ENCODE measurements at regions not wholly inside any gene's neighbourhood (a gene's known extent, or its start where the extent isn't known, plus 50 kb on each side); places are given as distances from the start of the nearest gene placed in this dataset.

DNA sequence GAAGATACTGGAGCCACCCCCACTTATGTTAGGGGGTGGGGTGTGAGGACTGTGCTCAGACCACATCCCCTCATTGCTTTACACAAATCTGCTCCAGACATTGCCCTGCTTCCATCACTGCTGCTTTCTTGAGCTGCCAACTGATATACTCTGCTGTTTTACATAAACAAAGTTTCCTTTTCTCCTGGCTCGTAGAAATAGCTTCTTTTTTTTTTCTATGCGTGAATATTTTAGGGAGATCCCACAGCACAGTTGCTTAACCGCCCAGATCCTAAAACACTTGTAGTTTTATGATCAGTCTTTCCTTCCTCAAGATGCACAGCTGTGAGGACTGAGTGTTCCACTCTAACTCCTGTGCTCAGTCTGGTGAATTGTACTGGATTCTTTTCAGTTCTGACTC lies 768.4 kb downstream of the PCDH18 start (continued):
- TF ChIP-seq, protein P1, sequence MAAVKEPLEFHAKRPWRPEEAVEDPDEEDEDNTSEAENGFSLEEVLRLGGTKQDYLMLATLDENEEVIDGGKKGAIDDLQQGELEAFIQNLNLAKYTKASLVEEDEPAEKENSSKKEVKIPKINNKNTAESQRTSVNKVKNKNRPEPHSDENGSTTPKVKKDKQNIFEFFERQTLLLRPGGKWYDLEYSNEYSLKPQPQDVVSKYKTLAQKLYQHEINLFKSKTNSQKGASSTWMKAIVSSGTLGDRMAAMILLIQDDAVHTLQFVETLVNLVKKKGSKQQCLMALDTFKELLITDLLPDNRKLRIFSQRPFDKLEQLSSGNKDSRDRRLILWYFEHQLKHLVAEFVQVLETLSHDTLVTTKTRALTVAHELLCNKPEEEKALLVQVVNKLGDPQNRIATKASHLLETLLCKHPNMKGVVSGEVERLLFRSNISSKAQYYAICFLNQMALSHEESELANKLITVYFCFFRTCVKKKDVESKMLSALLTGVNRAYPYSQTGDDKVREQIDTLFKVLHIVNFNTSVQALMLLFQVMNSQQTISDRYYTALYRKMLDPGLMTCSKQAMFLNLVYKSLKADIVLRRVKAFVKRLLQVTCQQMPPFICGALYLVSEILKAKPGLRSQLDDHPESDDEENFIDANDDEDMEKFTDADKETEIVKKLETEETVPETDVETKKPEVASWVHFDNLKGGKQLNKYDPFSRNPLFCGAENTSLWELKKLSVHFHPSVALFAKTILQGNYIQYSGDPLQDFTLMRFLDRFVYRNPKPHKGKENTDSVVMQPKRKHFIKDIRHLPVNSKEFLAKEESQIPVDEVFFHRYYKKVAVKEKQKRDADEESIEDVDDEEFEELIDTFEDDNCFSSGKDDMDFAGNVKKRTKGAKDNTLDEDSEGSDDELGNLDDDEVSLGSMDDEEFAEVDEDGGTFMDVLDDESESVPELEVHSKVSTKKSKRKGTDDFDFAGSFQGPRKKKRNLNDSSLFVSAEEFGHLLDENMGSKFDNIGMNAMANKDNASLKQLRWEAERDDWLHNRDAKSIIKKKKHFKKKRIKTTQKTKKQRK (IDR thresholded peaks at IDR 0.05; ENCODE audit: low read depth, low read length), result no peak
- TF ChIP-seq EZH2 (IDR thresholded peaks at IDR 0.05; ENCODE audit: borderline replicate concordance, control insufficient read depth, low read depth, low read length) (no peak), BRCA1 (IDR thresholded peaks at IDR 0.05; ENCODE audit: low read depth, low read length) (no peak), EGR1 (IDR thresholded peaks at IDR 0.05; ENCODE audit: borderline replicate concordance in 1 of 2, low read depth in 2 of 2, low read length in 2 of 2) (no peak), STAT3 (IDR thresholded peaks at IDR 0.05; ENCODE audit: low read depth, low read length) (no peak), POLR2A (IDR thresholded peaks at IDR 0.05; ENCODE audit: low read depth, low read length) (no peak), IKZF1 (conservative IDR thresholded peaks at IDR 0.05) (no peak), CHD4 (IDR thresholded peaks at IDR 0.05) (no peak), ZNF217 (IDR thresholded peaks at IDR 0.05) (no peak)
- TF ChIP-seq, protein P2, sequence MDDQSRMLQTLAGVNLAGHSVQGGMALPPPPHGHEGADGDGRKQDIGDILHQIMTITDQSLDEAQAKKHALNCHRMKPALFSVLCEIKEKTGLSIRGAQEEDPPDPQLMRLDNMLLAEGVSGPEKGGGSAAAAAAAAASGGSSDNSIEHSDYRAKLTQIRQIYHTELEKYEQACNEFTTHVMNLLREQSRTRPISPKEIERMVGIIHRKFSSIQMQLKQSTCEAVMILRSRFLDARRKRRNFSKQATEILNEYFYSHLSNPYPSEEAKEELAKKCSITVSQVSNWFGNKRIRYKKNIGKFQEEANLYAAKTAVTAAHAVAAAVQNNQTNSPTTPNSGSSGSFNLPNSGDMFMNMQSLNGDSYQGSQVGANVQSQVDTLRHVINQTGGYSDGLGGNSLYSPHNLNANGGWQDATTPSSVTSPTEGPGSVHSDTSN (IDR thresholded peaks at IDR 0.05; ENCODE audit: insufficient replicate concordance, low read depth, low read length), result no peak
